ENCODE measurements at regions not wholly inside any gene's neighbourhood (a gene's known extent, or its start where the extent isn't known, plus 50 kb on each side); places are given as distances from the start of the nearest gene placed in this dataset.

DNA sequence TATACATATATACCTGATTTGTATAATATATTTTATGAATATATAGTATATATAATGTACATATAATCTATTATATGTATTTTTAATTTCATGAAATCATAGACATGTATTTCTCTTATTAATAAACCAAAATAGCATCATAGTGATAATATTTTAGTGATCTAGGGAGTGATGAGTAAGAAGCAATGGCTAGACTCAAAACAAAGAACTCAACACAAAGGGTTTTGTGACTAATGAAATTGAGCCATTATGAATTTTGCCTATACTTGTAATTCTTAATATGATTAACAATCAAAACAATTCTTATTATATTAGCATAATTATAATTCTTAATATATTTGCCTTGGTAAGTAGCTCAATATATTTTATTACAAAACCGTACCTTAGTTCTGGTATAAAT lies 1614.1 kb upstream of the TMEFF2 start:
- H3K36me3 ChIP-seq (ENCODE audit: insufficient read depth, low read length), result no peaks in the 10 kb centered on the region
- H3K9me3 ChIP-seq (ENCODE audit: insufficient read depth, low read depth, low read length), result no peaks in the 10 kb centered on the region
- no peak overlapping the region for H3K4me2 ChIP-seq (ENCODE audit: low read depth, low read length, poor library complexity, severe bottlenecking)
- H3K4me1 ChIP-seq (ENCODE audit: insufficient read depth, low read length, poor library complexity, severe bottlenecking), result no peaks in the 10 kb centered on the region
- no peak overlapping the region for H2AFZ ChIP-seq (ENCODE audit: low read length)
- H3F3A ChIP-seq (ENCODE audit: low read depth), result no peaks in the 10 kb centered on the region
- no peaks in the 10 kb centered on the region for H3K79me2 ChIP-seq (ENCODE audit: insufficient read depth, low read length)
- H3K9me2 ChIP-seq (replicated peaks; ENCODE audit: low read depth, low read length), result no peaks in the 10 kb centered on the region
- no peak overlapping the region for H3K9ac ChIP-seq (ENCODE audit: low read depth, low read length, poor library complexity, severe bottlenecking)
- H3K4me3 ChIP-seq (ENCODE audit: low read length, poor library complexity, severe bottlenecking), result no peak overlapping the region
- TF ChIP-seq EZH2phosphoT487 (IDR thresholded peaks at IDR 0.05; ENCODE audit: borderline replicate concordance), result no peak
- TF ChIP-seq, protein P1, sequence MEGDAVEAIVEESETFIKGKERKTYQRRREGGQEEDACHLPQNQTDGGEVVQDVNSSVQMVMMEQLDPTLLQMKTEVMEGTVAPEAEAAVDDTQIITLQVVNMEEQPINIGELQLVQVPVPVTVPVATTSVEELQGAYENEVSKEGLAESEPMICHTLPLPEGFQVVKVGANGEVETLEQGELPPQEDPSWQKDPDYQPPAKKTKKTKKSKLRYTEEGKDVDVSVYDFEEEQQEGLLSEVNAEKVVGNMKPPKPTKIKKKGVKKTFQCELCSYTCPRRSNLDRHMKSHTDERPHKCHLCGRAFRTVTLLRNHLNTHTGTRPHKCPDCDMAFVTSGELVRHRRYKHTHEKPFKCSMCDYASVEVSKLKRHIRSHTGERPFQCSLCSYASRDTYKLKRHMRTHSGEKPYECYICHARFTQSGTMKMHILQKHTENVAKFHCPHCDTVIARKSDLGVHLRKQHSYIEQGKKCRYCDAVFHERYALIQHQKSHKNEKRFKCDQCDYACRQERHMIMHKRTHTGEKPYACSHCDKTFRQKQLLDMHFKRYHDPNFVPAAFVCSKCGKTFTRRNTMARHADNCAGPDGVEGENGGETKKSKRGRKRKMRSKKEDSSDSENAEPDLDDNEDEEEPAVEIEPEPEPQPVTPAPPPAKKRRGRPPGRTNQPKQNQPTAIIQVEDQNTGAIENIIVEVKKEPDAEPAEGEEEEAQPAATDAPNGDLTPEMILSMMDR (conservative IDR thresholded peaks at IDR 0.05; ENCODE audit: low read length), result no peak
- H4K20me1 ChIP-seq (ENCODE audit: insufficient read depth, low read length, poor library complexity, severe bottlenecking), result no peaks in the 10 kb centered on the region
- H3K27me3 ChIP-seq (ENCODE audit: insufficient read depth, low read length, poor library complexity, severe bottlenecking), result no peaks in the 10 kb centered on the region

GRCh38 chr2:193806088-193806774 lies 1611.5 kb upstream of the TMEFF2 start:
- H3K9ac ChIP-seq (ENCODE audit: low read depth, low read length, poor library complexity, severe bottlenecking), result no peak overlapping the region
- H4K20me1 ChIP-seq (ENCODE audit: insufficient read depth, low read length, poor library complexity, severe bottlenecking), result no peaks in the 10 kb centered on the region
- no peaks in the 10 kb centered on the region for H3K9me3 ChIP-seq (ENCODE audit: insufficient read depth, low read depth, low read length)
- no peaks in the 10 kb centered on the region for H3K79me2 ChIP-seq (ENCODE audit: insufficient read depth, low read length)
- H3F3A ChIP-seq (ENCODE audit: low read depth), result no peaks in the 10 kb centered on the region
- H2AFZ ChIP-seq (ENCODE audit: low read length), result no peak overlapping the region
- H3K4me3 ChIP-seq (ENCODE audit: low read length, poor library complexity, severe bottlenecking), result no peak overlapping the region
- TF ChIP-seq, protein P1 (conservative IDR thresholded peaks at IDR 0.05; ENCODE audit: low read length), result no peak
- no peak for TF ChIP-seq EZH2phosphoT487 (IDR thresholded peaks at IDR 0.05; ENCODE audit: borderline replicate concordance)
- H3K27me3 ChIP-seq (ENCODE audit: insufficient read depth, low read length, poor library complexity, severe bottlenecking), result no peaks in the 10 kb centered on the region
- no peak overlapping the region for H3K4me2 ChIP-seq (ENCODE audit: low read depth, low read length, poor library complexity, severe bottlenecking)
- no peaks in the 10 kb centered on the region for H3K36me3 ChIP-seq (ENCODE audit: insufficient read depth, low read length)
- H3K4me1 ChIP-seq (ENCODE audit: insufficient read depth, low read length, poor library complexity, severe bottlenecking), result no peaks in the 10 kb centered on the region
- no peaks in the 10 kb centered on the region for H3K9me2 ChIP-seq (replicated peaks; ENCODE audit: low read depth, low read length)

GRCh38 chr2:193796847-193797246 lies 1602.1 kb upstream of the TMEFF2 start:
- no peaks in the 10 kb centered on the region for H3K9me3 ChIP-seq (ENCODE audit: insufficient read depth, low read depth, low read length)
- H3K27me3 ChIP-seq (ENCODE audit: insufficient read depth, low read length, poor library complexity, severe bottlenecking), result no peaks in the 10 kb centered on the region
- no peak overlapping the region for H3K9ac ChIP-seq (ENCODE audit: low read depth, low read length, poor library complexity, severe bottlenecking)
- H3K4me3 ChIP-seq (ENCODE audit: low read length, poor library complexity, severe bottlenecking), result no peak overlapping the region
- H2AFZ ChIP-seq (ENCODE audit: low read length), result no peak overlapping the region
- H3K79me2 ChIP-seq (ENCODE audit: insufficient read depth, low read length), result no peaks in the 10 kb centered on the region
- H3K36me3 ChIP-seq (ENCODE audit: insufficient read depth, low read length), result no peaks in the 10 kb centered on the region
- TF ChIP-seq EZH2phosphoT487 (IDR thresholded peaks at IDR 0.05; ENCODE audit: borderline replicate concordance), result no peak
- TF ChIP-seq, protein P1 (conservative IDR thresholded peaks at IDR 0.05; ENCODE audit: low read length), result no peak
- H3K9me2 ChIP-seq (replicated peaks; ENCODE audit: low read depth, low read length), result no peaks in the 10 kb centered on the region
- H4K20me1 ChIP-seq (ENCODE audit: insufficient read depth, low read length, poor library complexity, severe bottlenecking), result no peaks in the 10 kb centered on the region
- H3K4me1 ChIP-seq (ENCODE audit: insufficient read depth, low read length, poor library complexity, severe bottlenecking), result no peaks in the 10 kb centered on the region
- no peak overlapping the region for H3K4me2 ChIP-seq (ENCODE audit: low read depth, low read length, poor library complexity, severe bottlenecking)
- no peaks in the 10 kb centered on the region for H3F3A ChIP-seq (ENCODE audit: low read depth)
